ENCODE measurements at regions not wholly inside any gene's neighbourhood (a gene's known extent, or its start where the extent isn't known, plus 50 kb on each side); places are given as distances from the start of the nearest gene placed in this dataset.

DNA sequence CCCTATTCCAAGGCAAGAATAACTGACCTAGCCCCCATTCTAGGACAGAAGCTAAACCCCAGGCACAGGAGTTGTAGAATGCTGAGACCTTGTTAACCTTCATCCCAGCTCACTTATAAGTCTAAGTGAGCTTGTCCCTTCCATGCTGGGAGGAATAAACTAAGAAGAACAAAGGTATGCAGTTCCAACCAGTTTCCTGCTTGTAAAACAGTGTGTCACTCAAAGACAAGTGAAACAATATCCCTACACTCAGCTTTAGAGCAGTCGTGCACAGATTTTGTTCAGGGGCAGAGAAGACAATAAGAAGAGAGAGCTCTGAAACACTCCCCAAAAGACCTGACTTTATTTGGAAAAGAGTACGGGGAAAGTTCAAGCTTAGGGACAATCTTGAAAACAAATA lies 292.1 kb downstream of the CGGBP1 start:
- H3K4me2 ChIP-seq (ENCODE audit: low read depth, low read length), result no peak overlapping the region
- no peak overlapping the region for H3K9ac ChIP-seq (ENCODE audit: low read length)
- H3K36me3 ChIP-seq (replicated peaks; ENCODE audit: insufficient read depth, low read length), result no peaks in the 10 kb centered on the region
- no peak overlapping the region for H3K27ac ChIP-seq (ENCODE audit: low read length)
- H2AFZ ChIP-seq (ENCODE audit: low read length), result no peak overlapping the region
- no peaks in the 10 kb centered on the region for H3K4me1 ChIP-seq (ENCODE audit: low read length)
- no peaks in the 10 kb centered on the region for H3K9me3 ChIP-seq (replicated peaks; ENCODE audit: insufficient read depth, low read length)
- no peaks in the 10 kb centered on the region for H3F3A ChIP-seq (ENCODE audit: insufficient read depth, low read length)
- H3K9me2 ChIP-seq (replicated peaks; ENCODE audit: insufficient read depth, low read length), result no peaks in the 10 kb centered on the region
- H3K79me2 ChIP-seq (ENCODE audit: low read length), result no peaks in the 10 kb centered on the region
- H3K27me3 ChIP-seq (replicated peaks; ENCODE audit: insufficient read depth, low read length), result no peaks in the 10 kb centered on the region
- no peaks in the 10 kb centered on the region for H4K20me1 ChIP-seq (ENCODE audit: insufficient read depth, low read length)
- no peak for DNase-seq
- TF ChIP-seq, protein P1, sequence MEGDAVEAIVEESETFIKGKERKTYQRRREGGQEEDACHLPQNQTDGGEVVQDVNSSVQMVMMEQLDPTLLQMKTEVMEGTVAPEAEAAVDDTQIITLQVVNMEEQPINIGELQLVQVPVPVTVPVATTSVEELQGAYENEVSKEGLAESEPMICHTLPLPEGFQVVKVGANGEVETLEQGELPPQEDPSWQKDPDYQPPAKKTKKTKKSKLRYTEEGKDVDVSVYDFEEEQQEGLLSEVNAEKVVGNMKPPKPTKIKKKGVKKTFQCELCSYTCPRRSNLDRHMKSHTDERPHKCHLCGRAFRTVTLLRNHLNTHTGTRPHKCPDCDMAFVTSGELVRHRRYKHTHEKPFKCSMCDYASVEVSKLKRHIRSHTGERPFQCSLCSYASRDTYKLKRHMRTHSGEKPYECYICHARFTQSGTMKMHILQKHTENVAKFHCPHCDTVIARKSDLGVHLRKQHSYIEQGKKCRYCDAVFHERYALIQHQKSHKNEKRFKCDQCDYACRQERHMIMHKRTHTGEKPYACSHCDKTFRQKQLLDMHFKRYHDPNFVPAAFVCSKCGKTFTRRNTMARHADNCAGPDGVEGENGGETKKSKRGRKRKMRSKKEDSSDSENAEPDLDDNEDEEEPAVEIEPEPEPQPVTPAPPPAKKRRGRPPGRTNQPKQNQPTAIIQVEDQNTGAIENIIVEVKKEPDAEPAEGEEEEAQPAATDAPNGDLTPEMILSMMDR (IDR thresholded peaks at IDR 0.05; ENCODE audit: low read length), result no peak
- no peak for TF ChIP-seq EZH2 (optimal IDR thresholded peaks at IDR 0.05; ENCODE audit: low read depth, low read length)
- no peak for TF ChIP-seq EZH2phosphoT487 (IDR thresholded peaks at IDR 0.05; ENCODE audit: low read length)
- no peak overlapping the region for H3K4me3 ChIP-seq (ENCODE audit: low read length)

DNA sequence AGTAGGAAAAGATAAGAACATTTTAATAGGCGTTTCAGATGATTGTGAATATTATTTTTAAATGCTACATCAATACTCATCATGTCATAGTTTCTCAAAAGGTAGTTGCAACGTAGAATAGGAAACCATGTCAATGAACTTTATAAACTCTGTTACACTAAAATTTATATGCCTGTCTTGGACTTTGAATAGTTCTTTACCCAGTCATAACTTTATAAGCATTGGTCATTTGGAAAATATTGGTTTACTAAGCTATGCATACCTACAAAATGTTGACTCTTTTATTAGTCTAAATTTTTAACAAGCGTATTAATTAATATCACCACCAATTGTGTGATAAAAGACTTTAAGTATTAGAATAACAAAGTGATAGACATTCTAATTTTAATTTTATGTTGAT lies 293.5 kb downstream of the CGGBP1 start:
- H3K27ac ChIP-seq (ENCODE audit: low read length), result no peak overlapping the region
- no peaks in the 10 kb centered on the region for H3K27me3 ChIP-seq (replicated peaks; ENCODE audit: insufficient read depth, low read length)
- H3K9me3 ChIP-seq (replicated peaks; ENCODE audit: insufficient read depth, low read length), result no peaks in the 10 kb centered on the region
- H3K9me2 ChIP-seq (replicated peaks; ENCODE audit: insufficient read depth, low read length), result no peaks in the 10 kb centered on the region
- no peak overlapping the region for H3K4me2 ChIP-seq (ENCODE audit: low read depth, low read length)
- TF ChIP-seq EZH2phosphoT487 (IDR thresholded peaks at IDR 0.05; ENCODE audit: low read length) (no peak), EZH2 (optimal IDR thresholded peaks at IDR 0.05; ENCODE audit: low read depth, low read length) (no peak)
- TF ChIP-seq, protein P1 (IDR thresholded peaks at IDR 0.05; ENCODE audit: low read length), result no peak
- H2AFZ ChIP-seq (ENCODE audit: low read length), result no peak overlapping the region
- DNase-seq, result no peak
- no peaks in the 10 kb centered on the region for H4K20me1 ChIP-seq (ENCODE audit: insufficient read depth, low read length)
- H3K79me2 ChIP-seq (ENCODE audit: low read length), result no peaks in the 10 kb centered on the region
- H3K4me1 ChIP-seq (ENCODE audit: low read length), result no peaks in the 10 kb centered on the region
- H3K4me3 ChIP-seq (ENCODE audit: low read length), result no peak overlapping the region
- H3K36me3 ChIP-seq (replicated peaks; ENCODE audit: insufficient read depth, low read length), result no peaks in the 10 kb centered on the region
- no peak overlapping the region for H3K9ac ChIP-seq (ENCODE audit: low read length)
- no peaks in the 10 kb centered on the region for H3F3A ChIP-seq (ENCODE audit: insufficient read depth, low read length)

DNA sequence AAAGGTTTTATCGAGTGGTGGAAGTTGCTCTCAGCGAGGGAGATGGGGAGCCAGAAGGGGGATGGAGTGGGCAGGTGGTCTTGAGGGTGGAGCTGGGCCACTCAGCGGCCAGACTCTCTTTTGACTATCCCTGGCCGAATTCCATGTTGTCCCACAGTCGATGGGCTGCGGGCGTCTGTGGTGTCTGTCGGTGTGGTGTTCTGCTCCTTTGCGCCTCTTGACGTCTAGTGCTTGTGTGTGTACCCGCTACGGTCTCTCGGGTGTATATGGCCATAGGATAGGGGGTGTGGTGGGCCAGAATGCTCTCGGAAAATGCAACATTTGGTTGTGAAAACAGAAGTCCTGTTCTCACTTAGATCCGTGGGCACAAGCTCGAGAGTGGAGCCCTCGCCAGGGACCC lies 297.0 kb downstream of the CGGBP1 start:
- TF ChIP-seq EZH2 (optimal IDR thresholded peaks at IDR 0.05; ENCODE audit: low read depth, low read length) (no peak), EZH2phosphoT487 (IDR thresholded peaks at IDR 0.05; ENCODE audit: low read length) (no peak)
- TF ChIP-seq, protein P1 (IDR thresholded peaks at IDR 0.05; ENCODE audit: low read length), result no peak
- Histone ChIP-seq H3K27me3 (replicated peaks; ENCODE audit: insufficient read depth, low read length) (no peaks in the 10 kb centered on the region), H3K4me2 (ENCODE audit: low read depth, low read length) (no peak overlapping the region), H3K4me3 (ENCODE audit: low read length) (no peak overlapping the region), H3K4me1 (ENCODE audit: low read length) (no peaks in the 10 kb centered on the region), H3K27ac (ENCODE audit: low read length) (no peak overlapping the region), H3K36me3 (replicated peaks; ENCODE audit: insufficient read depth, low read length) (no peaks in the 10 kb centered on the region), H2AFZ (ENCODE audit: low read length) (no peak overlapping the region), H3K9me3 (replicated peaks; ENCODE audit: insufficient read depth, low read length) (no peaks in the 10 kb centered on the region), H3K9ac (ENCODE audit: low read length) (no peak overlapping the region), H3K9me2 (replicated peaks; ENCODE audit: insufficient read depth, low read length) (no peaks in the 10 kb centered on the region), H3F3A (ENCODE audit: insufficient read depth, low read length) (no peaks in the 10 kb centered on the region), H4K20me1 (ENCODE audit: insufficient read depth, low read length) (no peaks in the 10 kb centered on the region), H3K79me2 (ENCODE audit: low read length) (no peaks in the 10 kb centered on the region)
- DNase-seq, result no peak
